Suppressor macrophage (primary cell): ENCODE measurements at regions not wholly inside any gene's neighbourhood (a gene's known extent, or its start where the extent isn't known, plus 50 kb on each side); places are given as distances from the start of the nearest gene placed in this dataset.

Experiments used
- DNase-seq, 4 experiments: peaks; one replicate each; pipeline ENCODE4 v3.0.0-alpha.2; 2020 to 2022

DNA sequence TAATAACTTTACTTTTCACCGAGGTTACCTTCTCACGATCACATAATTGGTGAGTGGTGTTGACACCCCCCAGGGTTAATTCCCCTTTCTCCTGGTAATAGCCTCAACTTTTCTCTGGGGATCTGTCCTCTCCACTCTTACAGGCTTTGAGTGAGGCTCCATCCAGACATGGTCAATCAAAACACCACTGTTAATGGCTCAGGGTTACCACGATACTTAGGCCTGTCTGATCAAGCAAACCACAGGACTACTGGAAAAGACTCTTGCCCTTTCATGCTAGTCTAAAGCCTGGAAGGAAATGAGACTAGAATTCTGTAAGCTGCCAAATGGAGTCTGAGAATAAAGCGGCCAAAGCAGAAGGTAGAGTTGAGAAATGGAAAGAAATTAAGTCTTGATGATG lies 56.5 kb upstream of the STT3B start:
- no peak for DNase-seq

DNA sequence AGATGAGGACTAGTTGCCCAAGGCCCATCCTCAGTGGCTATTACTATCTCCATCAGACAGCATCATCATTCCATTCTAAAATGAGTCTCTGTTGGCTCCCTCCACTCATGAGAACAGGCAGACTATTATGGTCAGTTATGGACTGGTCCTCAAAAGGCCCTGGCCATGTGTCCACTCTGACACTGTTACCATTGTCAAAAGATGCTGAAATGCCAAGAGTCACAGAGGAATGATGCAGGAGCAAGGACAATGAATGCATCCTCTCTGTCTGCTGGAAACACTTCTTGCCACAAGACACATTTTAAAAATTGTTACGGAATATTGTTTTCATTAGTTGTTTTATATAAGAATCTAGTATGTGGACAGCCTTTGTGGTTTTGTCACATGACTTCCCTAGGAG lies 53.3 kb upstream of the STT3B start:
- no peak for DNase-seq

DNA sequence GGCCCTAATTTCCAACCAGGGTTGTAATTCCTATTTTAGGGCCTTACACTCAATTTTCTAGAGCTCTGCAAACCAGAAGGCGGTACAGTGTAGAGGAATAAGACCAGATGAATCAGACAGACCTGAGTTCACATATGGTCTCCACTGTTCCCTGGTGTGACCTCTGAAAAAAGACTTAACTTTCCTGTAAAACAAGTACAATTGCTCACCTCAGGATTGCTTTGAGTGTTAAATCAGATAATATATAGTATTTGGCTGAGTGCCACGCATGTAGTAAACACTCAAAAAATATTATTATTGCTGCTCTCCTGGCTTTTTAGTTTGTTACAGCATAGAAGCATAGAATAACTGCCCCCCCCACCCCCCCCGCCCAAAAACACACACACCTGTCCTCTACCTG lies 51.0 kb upstream of the STT3B start:
- DNase-seq, result no peak

DNA sequence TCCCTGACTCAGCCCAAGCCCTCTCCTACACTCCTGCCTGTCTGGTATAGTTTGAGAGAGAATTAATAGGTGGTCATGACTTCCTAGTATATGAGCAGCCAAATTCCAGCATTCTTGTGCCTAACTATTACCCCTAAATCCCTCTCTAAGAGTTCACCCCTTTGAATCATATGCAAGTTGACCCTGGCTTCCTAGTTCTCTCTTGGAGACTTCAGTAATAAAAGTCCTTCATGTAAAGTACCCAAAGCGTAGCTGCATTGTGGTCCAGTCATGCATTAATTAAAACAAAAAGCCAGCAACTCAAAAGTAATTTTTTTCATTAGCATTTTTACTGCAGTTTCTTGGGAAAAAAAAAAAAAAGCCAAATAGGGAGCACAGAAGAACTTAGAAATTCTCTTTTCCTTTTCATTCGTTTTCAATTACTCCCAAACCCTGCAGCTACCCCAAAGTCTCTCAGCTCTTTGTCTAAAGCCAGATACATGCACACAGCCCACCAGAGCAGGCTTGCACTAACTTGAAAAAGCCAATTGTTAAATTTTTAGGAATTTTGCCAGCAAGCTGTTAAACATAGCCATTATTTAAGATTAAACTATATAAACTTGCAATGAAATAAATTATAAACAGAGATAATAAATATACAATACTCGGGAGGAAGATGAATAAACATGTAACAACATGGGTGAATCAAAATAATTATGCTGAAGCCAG lies 50.1 kb upstream of the STT3B start:
- no peak for DNase-seq
